ENCODE measurements at regions not wholly inside any gene's neighbourhood (a gene's known extent, or its start where the extent isn't known, plus 50 kb on each side); places are given as distances from the start of the nearest gene placed in this dataset.

GRCh38 chr21:36584980-36585940, 105.3 kb upstream of the CLDN14 start (continued):
- no peak for TF ChIP-seq FOXP4 (CRISPR knock-in tag; IDR thresholded peaks at IDR 0.05)
- no peak for TF ChIP-seq ZNF671 (CRISPR knock-in tag; IDR thresholded peaks at IDR 0.05)
- TF ChIP-seq CREB1 (CRISPR knock-in tag; IDR thresholded peaks at IDR 0.05), result no peak
- TF ChIP-seq OVOL2 (CRISPR knock-in tag; IDR thresholded peaks at IDR 0.05; ENCODE audit: borderline replicate concordance), result no peak
- no peak for TF ChIP-seq EMX1 (CRISPR knock-in tag; IDR thresholded peaks at IDR 0.05)

GRCh38 chr21:36587388-36587787, 107.5 kb upstream of the CLDN14 start:
- ChIA-PET POLR2A (no interaction called here), CTCF (interaction anchor here (0.6 to 1.4 kb wide), 4 partner anchors 43 to 167 kb away, joined by 3 to 7 read pairs (median 4); no protein-coding TSS in a partner anchor)
- no peaks in the 10 kb centered on the region; the same call in 1 of the 2 replicates for H3K27me3 Mint-ChIP-seq (ENCODE audit: low read depth)
- H3K27ac Mint-ChIP-seq, result no peak overlapping the region
- H3K4me3 Mint-ChIP-seq, result no peak overlapping the region
- TF ChIP-seq NR2C2 (CRISPR knock-in tag; IDR thresholded peaks at IDR 0.05) (no peak), STAT6 (CRISPR knock-in tag; conservative IDR thresholded peaks at IDR 0.05; ENCODE audit: low read depth) (no peak)
- peaks cover 7% of the 10 kb centered on the region; the same call in 1 of the 2 replicates for H3K9me3 Mint-ChIP-seq
- no peaks in the 10 kb centered on the region for H3K4me1 Mint-ChIP-seq
- H3K36me3 Mint-ChIP-seq, result no peaks in the 10 kb centered on the region
- ATAC-seq (no peak), DNase-seq (ENCODE audit: low spot score) (no peak)

- Mint-ChIP-seq H3K36me3 (no peaks in the 10 kb centered on the region), H3K27ac (no peak overlapping the region; the same call in 1 of the 2 replicates), H3K9me3 (peaks cover 7% of the 10 kb centered on the region; the same call in 1 of the 2 replicates), H3K4me3 (no peak overlapping the region), H3K27me3 (ENCODE audit: low read depth) (peaks cover 2% of the 10 kb centered on the region; the same call in 1 of the 2 replicates), H3K4me1 (no peaks in the 10 kb centered on the region)
- DNase-seq (ENCODE audit: low spot score) (peak; percentile 60), ATAC-seq (peak; percentile 74)
- ChIA-PET POLR2A (no interaction called here), CTCF (interaction anchor here (2.9 kb wide), 1 partner anchor 41 kb away, joined by 13 read pairs; no protein-coding TSS in a partner anchor)
- peak; percentile 51; the same call in 1 of the 2 replicates for TF ChIP-seq CTCF (IDR thresholded peaks at IDR 0.05)
- TF ChIP-seq IRF2 (CRISPR knock-in tag; IDR thresholded peaks at IDR 0.05; ENCODE audit: borderline replicate concordance, low read depth), result no peak
These were observed 109.5 kb upstream of the SIM2 start for GRCh38 chr21:36589352-36589971.

- ChIA-PET CTCF (interaction anchor here (1.0 to 2.9 kb wide), 2 partner anchors 24 to 39 kb away, joined by 3 to 13 read pairs; no protein-coding TSS in a partner anchor), POLR2A (no interaction called here)
- Mint-ChIP-seq H3K36me3 (no peaks in the 10 kb centered on the region), H3K4me1 (no peaks in the 10 kb centered on the region), H3K27me3 (ENCODE audit: low read depth) (peaks cover 2% of the 10 kb centered on the region; the same call in 1 of the 2 replicates), H3K4me3 (no peak overlapping the region), H3K27ac (no peak overlapping the region), H3K9me3 (peaks cover 7% of the 10 kb centered on the region)
- ATAC-seq (no peak), DNase-seq (ENCODE audit: low spot score) (no peak)
- TF ChIP-seq ATF1 (CRISPR knock-in tag; IDR thresholded peaks at IDR 0.05), result no peak
- TF ChIP-seq JUN (CRISPR knock-in tag; IDR thresholded peaks at IDR 0.05), result no peak
- TF ChIP-seq TEAD4 (CRISPR knock-in tag; IDR thresholded peaks at IDR 0.05), result no peak
- TF ChIP-seq TP53 (CRISPR knock-in tag; IDR thresholded peaks at IDR 0.05), result no peak
- TF ChIP-seq ERG (CRISPR knock-in tag; IDR thresholded peaks at IDR 0.05), result no peak
- no peak for TF ChIP-seq NFE2L1 (CRISPR knock-in tag; IDR thresholded peaks at IDR 0.05)
These were observed 107.5 kb upstream of the SIM2 start for GRCh38 chr21:36591326-36591970.

Measured in WTC11 (cell line).